CD4-positive, alpha-beta T cell treated with Interleukin-4 for 4 hours (primary cell): ENCODE measurements at regions not wholly inside any gene's neighbourhood (a gene's known extent, or its start where the extent isn't known, plus 50 kb on each side); places are given as distances from the start of the nearest gene placed in this dataset.

Experiments used
- DNase-seq: peaks from one replicate; pipeline ENCODE4 v3.0.0-alpha.2; 2020

DNA sequence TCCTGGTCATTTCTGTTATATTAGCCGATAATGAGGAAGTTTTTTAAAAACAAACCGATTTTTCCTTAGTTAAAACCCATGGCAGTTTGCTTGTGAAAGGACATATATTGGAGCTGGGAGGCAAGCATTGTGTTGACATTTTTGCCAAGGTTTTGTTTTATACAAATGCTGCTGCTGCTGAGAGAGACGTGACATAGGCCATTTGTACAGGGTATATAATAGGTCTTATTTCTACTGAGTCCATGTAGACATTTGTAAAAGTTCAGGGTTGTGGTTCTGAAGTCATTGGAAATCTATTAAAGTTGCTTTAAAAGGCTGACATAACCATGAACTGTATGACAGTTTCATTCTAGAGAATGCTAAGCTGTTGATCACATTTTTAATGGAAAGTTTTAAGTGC lies 424.0 kb upstream of the FANCL start:
- no peak for DNase-seq

DNA sequence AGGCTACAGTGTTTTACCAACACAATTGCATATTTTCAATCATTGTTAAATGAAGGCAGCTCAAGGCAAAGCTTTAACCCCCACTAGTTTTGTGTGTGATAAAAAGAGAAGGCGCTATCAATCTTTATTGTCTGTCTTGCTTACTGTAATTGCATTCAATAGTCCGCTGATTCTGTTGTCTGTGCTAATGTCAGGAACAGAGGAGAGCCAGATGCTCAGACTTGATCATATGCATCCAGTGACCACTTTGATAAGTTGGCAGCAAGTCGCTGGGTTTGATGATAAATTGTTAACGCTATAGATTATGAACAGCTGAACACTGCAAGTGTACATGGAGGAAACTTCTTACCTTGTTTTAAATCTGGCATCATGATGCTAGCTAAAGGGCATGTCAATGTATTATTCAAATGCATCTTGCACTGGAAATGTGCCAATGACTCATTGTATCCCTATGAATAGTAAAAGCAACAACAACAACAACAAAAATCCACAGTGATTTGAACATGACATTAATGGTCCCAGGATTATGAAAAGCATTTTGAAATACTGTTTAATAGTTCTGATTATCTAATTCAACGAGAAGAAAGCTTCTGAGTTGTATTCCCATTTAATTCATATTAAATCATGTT lies 423.5 kb upstream of the FANCL start:
- no peak for DNase-seq

- DNase-seq = no peak
These were observed 418.9 kb upstream of the FANCL start for GRCh38 chr2:58660046-58660445.

DNA sequence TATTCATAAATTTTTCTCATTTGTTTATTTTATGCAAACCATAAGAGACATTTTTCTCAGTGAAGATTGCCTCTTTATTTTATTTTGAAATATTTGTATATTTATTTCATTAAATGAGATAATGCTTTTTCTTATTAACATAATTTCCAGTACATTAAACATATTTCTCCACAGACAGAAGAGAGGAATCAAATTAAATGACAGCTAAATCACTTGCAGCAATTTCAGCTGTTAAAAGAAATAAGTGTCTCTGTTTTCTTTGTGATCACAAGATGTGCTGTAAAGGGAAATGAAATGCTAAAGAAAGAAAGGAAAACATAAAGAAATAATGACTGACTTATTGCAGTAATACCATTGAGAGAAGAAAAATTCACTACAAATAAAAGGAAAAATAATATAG lies 414.0 kb upstream of the FANCL start:
- no peak for DNase-seq

DNA sequence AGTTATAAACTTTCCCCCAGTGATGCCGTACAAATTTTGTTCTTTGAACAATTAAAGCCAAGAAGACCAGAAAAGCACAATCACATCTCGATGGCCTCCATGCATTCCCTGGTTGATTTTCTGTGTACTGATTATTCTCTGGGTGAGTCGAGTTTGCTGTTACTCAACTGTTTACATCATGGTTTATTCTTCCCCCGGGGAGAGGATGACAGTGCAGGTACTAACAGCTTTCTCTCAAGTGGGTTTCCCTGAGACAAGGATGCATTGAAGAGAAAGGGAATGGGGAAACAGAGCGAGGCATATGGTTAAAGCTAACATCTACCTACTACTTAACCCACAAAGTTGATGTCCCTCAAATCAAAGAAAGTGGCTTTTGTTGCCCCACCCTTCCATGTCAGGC lies 410.8 kb upstream of the FANCL start:
- DNase-seq = no peak

DNA sequence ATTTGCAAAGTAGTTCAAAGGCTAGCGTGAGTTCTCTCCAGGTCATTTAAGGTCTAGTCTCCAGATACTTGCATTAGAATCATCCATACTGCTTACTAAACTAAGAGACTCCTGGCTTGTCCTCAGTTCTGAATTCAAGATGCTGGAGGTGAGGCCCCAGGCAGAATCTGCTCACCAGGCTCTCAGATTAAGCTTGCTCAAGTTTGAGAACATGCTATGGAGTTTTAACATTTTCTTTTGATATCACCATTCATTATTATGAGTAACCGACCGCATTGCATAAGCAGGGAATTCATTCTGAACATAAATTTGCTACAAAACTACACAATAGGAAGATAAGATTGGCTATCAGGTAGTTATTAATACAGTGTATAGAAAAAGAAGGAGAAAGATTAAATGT lies 409.7 kb upstream of the FANCL start:
- DNase-seq = no peak

- no peak for DNase-seq
These were observed 408.6 kb upstream of the FANCL start for GRCh38 chr2:58649756-58650155.

GRCh38 chr2:58645017-58645416 lies 403.9 kb upstream of the FANCL start:
- DNase-seq = no peak

- no peak for DNase-seq
These were observed 403.3 kb upstream of the FANCL start for GRCh38 chr2:58644451-58644850.

DNA sequence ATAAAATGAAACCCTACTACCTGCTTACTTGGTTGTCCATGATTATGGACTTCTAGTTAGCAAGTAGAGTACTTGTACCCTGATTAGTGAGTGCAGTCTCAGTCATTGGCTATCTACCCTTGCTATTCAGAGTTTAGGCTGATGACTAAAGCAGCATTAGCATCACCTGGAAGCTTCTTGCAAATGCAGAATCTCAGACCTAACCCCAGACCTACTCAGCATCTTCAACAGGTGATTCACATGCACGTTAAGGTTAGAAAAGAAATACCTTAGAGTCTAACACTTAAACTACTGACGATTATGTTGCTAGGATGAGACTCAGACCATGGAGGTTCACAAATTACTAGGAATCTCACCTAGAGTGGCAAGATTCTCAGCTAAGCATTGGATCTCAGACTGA lies 399.9 kb upstream of the FANCL start:
- DNase-seq = no peak

GRCh38 chr2:58640042-58640441 lies 398.9 kb upstream of the FANCL start:
- no peak for DNase-seq

DNA sequence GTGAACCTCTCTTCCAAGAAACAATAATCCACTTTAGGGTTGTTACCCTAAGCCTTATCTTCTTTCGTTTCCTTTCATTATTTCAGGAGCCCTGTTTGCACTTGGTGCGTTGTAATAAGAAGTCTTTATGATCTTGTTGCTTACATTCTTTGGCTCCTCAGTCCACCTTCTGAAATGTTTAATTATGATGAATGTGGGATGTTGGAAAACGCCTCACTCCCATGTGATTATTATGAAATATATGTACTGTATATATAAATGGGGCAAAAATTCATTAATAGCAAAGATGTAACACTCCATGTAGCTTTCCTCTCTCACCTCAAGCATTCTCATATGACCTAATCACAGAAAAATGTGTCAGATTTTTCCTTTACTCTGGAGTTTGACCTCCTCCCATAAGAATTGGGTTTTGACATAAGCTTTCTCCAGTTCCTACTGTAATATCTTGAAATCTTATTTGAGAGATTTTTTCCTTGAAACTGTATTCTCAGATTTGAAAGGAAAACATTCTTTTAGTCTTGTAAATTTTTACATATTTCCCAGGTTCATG lies 397.2 kb upstream of the FANCL start:
- no peak for DNase-seq

- no peak for DNase-seq
These were observed 395.7 kb upstream of the FANCL start for GRCh38 chr2:58636872-58637271.

DNA sequence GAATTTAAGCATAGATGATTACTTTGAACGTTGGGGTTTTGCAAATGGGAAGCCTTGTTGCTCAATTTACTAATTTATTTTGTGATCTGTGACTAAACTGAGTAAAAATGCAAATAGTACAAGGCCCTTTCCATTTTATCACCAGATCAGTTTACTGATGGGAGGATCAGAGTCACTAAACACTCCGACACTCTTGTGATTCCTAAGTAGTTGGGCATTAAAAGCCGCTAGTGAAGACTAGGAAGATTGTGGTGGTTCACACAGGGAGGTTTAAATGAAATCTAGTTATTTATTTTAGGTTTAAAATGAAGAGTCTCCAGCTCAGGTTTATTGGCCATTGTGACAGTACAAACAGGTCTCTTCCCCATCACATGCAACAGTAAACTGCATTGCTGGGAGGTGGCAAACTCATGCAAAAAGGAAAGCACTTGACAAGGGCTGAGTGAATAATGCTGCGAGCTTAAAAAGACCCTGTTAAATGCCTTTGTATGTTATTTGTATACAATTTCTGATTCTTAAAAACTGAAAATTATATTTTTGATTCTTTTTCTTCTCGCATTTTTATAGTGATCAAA lies 394.8 kb upstream of the FANCL start:
- DNase-seq = no peak

GRCh38 chr2:58634653-58635370 lies 393.7 kb upstream of the FANCL start:
- DNase-seq = no peak

GRCh38 chr2:58633613-58634365 lies 392.7 kb upstream of the FANCL start:
- DNase-seq = no peak

DNA sequence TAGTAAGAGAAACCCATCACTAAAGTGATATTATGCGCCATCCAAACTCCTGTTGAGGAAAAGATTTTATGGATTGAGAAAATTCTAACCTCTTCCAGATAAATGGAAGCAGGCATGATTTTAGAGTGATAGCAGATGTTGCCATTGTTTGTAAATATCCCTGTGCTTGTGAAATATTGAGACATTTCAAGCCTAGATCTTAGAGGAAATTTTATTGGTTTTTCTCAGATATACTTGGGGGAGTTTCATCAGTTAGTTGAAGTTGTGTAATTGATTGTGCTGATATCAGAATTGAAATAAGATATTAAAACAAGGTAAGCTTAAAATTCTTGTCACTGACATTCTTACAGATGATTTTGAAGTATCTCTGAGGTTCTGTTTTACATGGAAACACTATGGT lies 390.9 kb upstream of the FANCL start:
- no peak for DNase-seq

GRCh38 chr2:58629545-58630119 lies 388.5 kb upstream of the FANCL start:
- DNase-seq = no peak

DNA sequence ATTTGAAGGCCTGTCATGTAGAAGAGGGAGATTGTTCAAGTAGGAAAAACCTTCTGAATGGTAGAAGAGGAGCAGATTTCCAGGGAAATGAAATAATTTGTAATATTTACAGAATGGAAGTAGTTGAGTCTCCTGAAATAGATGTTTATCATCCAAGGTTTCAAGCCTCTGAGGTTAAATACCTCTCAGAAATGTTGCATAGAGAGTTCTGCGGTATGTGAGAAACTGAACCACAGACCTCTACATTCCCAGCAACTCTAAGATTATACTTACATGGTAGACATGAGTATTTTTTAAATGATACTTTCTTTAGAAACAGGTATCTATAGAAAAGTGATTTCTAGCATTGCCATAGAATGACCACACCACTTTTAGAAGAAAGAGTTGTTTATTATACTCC lies 379.8 kb upstream of the FANCL start:
- no peak for DNase-seq

DNA sequence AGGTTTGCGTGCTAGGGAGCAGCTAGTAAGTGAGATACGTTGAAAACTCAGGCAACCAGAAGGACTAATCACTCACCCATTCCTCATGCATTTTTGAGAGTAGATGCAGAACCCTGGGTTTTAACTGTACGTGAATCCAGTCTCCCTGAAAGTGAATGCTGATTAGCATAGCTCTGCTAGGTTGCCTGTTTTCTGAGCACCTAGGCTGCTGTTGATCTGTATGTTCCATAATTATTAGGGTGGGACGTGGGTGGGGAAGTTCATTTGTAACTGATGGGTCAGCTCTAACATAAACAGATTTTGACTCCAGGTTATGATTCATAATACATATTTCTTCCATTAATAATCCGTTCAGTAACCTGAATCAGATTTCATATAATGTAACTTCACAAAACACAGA lies 379.0 kb upstream of the FANCL start:
- no peak for DNase-seq

GRCh38 chr2:58616961-58617360 lies 375.8 kb upstream of the FANCL start:
- no peak for DNase-seq

DNA sequence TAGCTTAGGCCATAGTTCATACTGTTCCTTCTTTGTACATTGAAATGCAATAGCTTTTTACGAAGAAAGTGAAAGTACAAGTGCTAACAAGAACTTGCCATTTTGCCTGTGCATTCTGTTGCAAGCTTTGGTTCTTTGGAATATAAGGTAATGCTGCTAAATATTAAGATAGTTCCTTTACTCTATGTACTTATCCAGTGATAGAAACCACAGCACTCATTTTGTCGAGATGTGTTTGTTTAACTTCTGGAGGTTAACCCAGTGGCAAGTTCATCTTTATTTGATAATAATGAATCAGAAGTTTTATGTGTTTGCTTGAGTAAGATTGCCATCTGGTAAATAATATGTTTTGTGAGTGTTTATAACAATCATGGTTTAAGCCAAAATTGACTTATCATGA lies 373.1 kb upstream of the FANCL start:
- no peak for DNase-seq

- no peak for DNase-seq
These were observed 371.8 kb upstream of the FANCL start for GRCh38 chr2:58612973-58613372.
